ENCODE measurements at regions not wholly inside any gene's neighbourhood (a gene's known extent, or its start where the extent isn't known, plus 50 kb on each side); places are given as distances from the start of the nearest gene placed in this dataset.

GRCh38 chr13:34752283-34752960, 189.6 kb upstream of the NBEA start:
- no peak for DNase-seq (ENCODE audit: low read depth, low spot score)
- Histone ChIP-seq H3K9me3 (ENCODE audit: control insufficient read depth in 1 of 2, insufficient read depth in 1 of 2, low read depth in 1 of 2, low read length in 2 of 2) (no peaks in the 10 kb centered on the region), H3K27me3 (ENCODE audit: insufficient read depth, low read length) (no peaks in the 10 kb centered on the region), H3K9me2 (ENCODE audit: insufficient read depth) (no peaks in the 10 kb centered on the region), H3K27ac (ENCODE audit: low read depth, low read length) (no peak overlapping the region), H3K4me3 (replicated peaks in 1 of 2; ENCODE audit: low read depth in 1 of 2, low read length in 2 of 2) (no peak overlapping the region), H3K9ac (ENCODE audit: low read length) (no peak overlapping the region), H3K79me2 (ENCODE audit: insufficient read depth, low read length) (no peaks in the 10 kb centered on the region), H3K4me2 (ENCODE audit: low read length) (no peak overlapping the region), H4K20me1 (ENCODE audit: insufficient read depth) (no peaks in the 10 kb centered on the region), H3K4me1 (ENCODE audit: control insufficient read depth in 1 of 2, insufficient read depth in 2 of 2, low read length in 2 of 2) (no peaks in the 10 kb centered on the region), H3K36me3 (ENCODE audit: control insufficient read depth in 1 of 2, insufficient read depth in 2 of 2, low read length in 2 of 2) (no peaks in the 10 kb centered on the region), H2AFZ (ENCODE audit: low read depth, low read length, poor library complexity, severe bottlenecking) (no peak overlapping the region)
- ChIA-PET RAD21 (ENCODE audit: low non-redundant PET in 1 of 2, low total read pairs in 2 of 2, uncharacterized antibody in 2 of 2, unreplicated experiment in 2 of 2) (no interaction called here), CTCF (no interaction called here), POLR2A (no interaction called here)
- ATAC-seq: no peak
- no TSS peak for BruUV-seq (replicated peaks)
- no peak for TF ChIP-seq ZFX (IDR thresholded peaks at IDR 0.05)
- TF ChIP-seq CBX3 (IDR thresholded peaks at IDR 0.05; ENCODE audit: low read depth): no peak
- TF ChIP-seq SRF (IDR thresholded peaks at IDR 0.05; ENCODE audit: low read depth): no peak
- no peak for TF ChIP-seq EZH2 (IDR thresholded peaks at IDR 0.05)
- no peak for TF ChIP-seq CEBPB (IDR thresholded peaks at IDR 0.05; ENCODE audit: low read depth)
- TF ChIP-seq POLR2A (IDR thresholded peaks at IDR 0.05; ENCODE audit: borderline replicate concordance, extremely low read depth, insufficient read depth, insufficient read length): no peak
- TF ChIP-seq REST (IDR thresholded peaks at IDR 0.05; ENCODE audit: low read depth): no peak
- no peak for TF ChIP-seq ZBTB33 (IDR thresholded peaks at IDR 0.05; ENCODE audit: extremely low read depth, insufficient replicate concordance, low read length)
- no peak for TF ChIP-seq ATF3 (IDR thresholded peaks at IDR 0.05)
- no peak for TF ChIP-seq CTCF (IDR thresholded peaks at IDR 0.05 in 2 of 3, conservative IDR thresholded peaks at IDR 0.05 in 1 of 3; ENCODE audit: borderline replicate concordance in 1 of 3, insufficient read depth in 1 of 3, low read depth in 2 of 3, low read length in 2 of 3)
- TF ChIP-seq FOSL1 (IDR thresholded peaks at IDR 0.05; ENCODE audit: low read depth): no peak
- no peak for TF ChIP-seq EGR1 (IDR thresholded peaks at IDR 0.05; ENCODE audit: low read depth)
- TF ChIP-seq ELF1 (IDR thresholded peaks at IDR 0.05; ENCODE audit: borderline replicate concordance, low read depth): no peak
- TF ChIP-seq MAX (IDR thresholded peaks at IDR 0.05): no peak
- TF ChIP-seq YY1 (IDR thresholded peaks at IDR 0.05; ENCODE audit: extremely low read depth, insufficient replicate concordance, low read depth, low read length): no peak
- TF ChIP-seq SP1 (IDR thresholded peaks at IDR 0.05; ENCODE audit: low read depth): no peak
- TF ChIP-seq EZH2phosphoT487 (IDR thresholded peaks at IDR 0.05; ENCODE audit: borderline replicate concordance): no peak
- no peak for TF ChIP-seq JUND (IDR thresholded peaks at IDR 0.05)
- no peak for TF ChIP-seq SIN3A (IDR thresholded peaks at IDR 0.05; ENCODE audit: low read depth)
- no peak for TF ChIP-seq TCF7L2 (IDR thresholded peaks at IDR 0.05; ENCODE audit: borderline replicate concordance, extremely low read depth, insufficient read depth, insufficient read length)
- intact Hi-C loops (cut with micrococcal nuclease): no loop called here
